OCI-LY1 (cell line): ENCODE measurements at regions not wholly inside any gene's neighbourhood (a gene's known extent, or its start where the extent isn't known, plus 50 kb on each side); places are given as distances from the start of the nearest gene placed in this dataset.

Source experiments
- H2AFZ ChIP-seq: fragments of 200-600 bp; sonication (generic), shearing (Covaris generic); 2 replicates; pipeline ENCODE4 v1.6.0; 2014; ENCODE audit warnings: antibody characterized with exemption, mild to moderate bottlenecking, low read length
- H3F3A ChIP-seq: fragments of 200-600 bp; sonication (generic), shearing (Covaris generic); 2 replicates; pipeline ENCODE4 v1.6.0; 2014; ENCODE audit warnings: mild to moderate bottlenecking, antibody characterized with exemption, low read length, moderate library complexity; ENCODE audit not compliant: insufficient read depth
- H3K27ac ChIP-seq: fragments of 200-600 bp; sonication (generic); 2 replicates; pipeline ENCODE4 v1.5.1; 2014; ENCODE audit warnings: low read length, mixed run types, mild to moderate bottlenecking, low read depth; ENCODE audit not compliant: poor library complexity, severe bottlenecking
- H3K27me3 ChIP-seq: fragments of 200-600 bp; sonication (generic); 2 replicates; pipeline ENCODE4 v1.6.0; 2014; ENCODE audit warnings: antibody characterized with exemption, mild to moderate bottlenecking, low read length, moderate library complexity; ENCODE audit not compliant: insufficient read depth
- H3K36me3 ChIP-seq: fragments of 200-600 bp; sonication (generic); 2 replicates; pipeline ENCODE4 v1.6.1; 2014; ENCODE audit warnings: mild to moderate bottlenecking, antibody characterized with exemption, low read length, moderate library complexity, mixed read lengths; ENCODE audit not compliant: insufficient read depth
- H3K4me1 ChIP-seq: fragments of 200-600 bp; sonication (generic); 2 replicates; pipeline ENCODE4 v1.5.1; 2014; ENCODE audit warnings: mild to moderate bottlenecking, low read length, moderate library complexity; ENCODE audit not compliant: insufficient read depth, severe bottlenecking
- H3K4me2 ChIP-seq: fragments of 200-600 bp; sonication (generic), shearing (Covaris generic); 2 replicates; pipeline ENCODE4 v1.6.1; 2014; ENCODE audit warnings: low read length
- H3K4me3 ChIP-seq: fragments of 200-600 bp; sonication (generic); 2 replicates; pipeline ENCODE4 v1.5.1; 2014; ENCODE audit warnings: low read length, low read depth, mild to moderate bottlenecking, mixed read lengths; ENCODE audit not compliant: poor library complexity, severe bottlenecking
- H3K79me2 ChIP-seq: fragments of 200-600 bp; shearing (Covaris generic); 2 replicates; pipeline ENCODE4 v1.6.1; 2016; ENCODE audit warnings: mixed run types, low read length, mixed read lengths; ENCODE audit not compliant: insufficient read depth
- H3K9ac ChIP-seq: fragments of 200-600 bp; sonication (generic), shearing (Covaris generic); 2 replicates; pipeline ENCODE4 v1.6.1; 2014; ENCODE audit warnings: mild to moderate bottlenecking, low read length, mixed read lengths
- H3K9me2 ChIP-seq: fragments of 200-600 bp; sonication (generic), shearing (Covaris generic); 2 replicates; pipeline ENCODE4 v1.6.1; 2014; ENCODE audit warnings: low read depth, mild to moderate bottlenecking, low read length, mixed read lengths
- H3K9me3 ChIP-seq: fragments of 200-600 bp; shearing (Covaris generic); 2 replicates; pipeline ENCODE4 v1.6.1; 2014; ENCODE audit warnings: low read length, mixed read lengths
- H4K20me1 ChIP-seq: fragments of 200-600 bp; sonication (generic), shearing (Covaris generic); 2 replicates; pipeline ENCODE4 v1.6.0; 2016; ENCODE audit warnings: mild to moderate bottlenecking, low read length; ENCODE audit not compliant: insufficient read depth
- EZH2 ChIP-seq: fragments of 200-600 bp; sonication (generic), shearing (Covaris generic); IDR thresholded peaks from 2 replicates; pipeline ENCODE4 v1.8.0; 2017; ENCODE audit warnings: borderline replicate concordance, mixed run types, mild to moderate bottlenecking, antibody characterized with exemption, low read length, moderate library complexity, mixed read lengths
- TF ChIP-seq, protein P1 (sequence below): fragments of 200-600 bp; sonication (generic), shearing (Covaris generic); IDR thresholded peaks from 2 replicates; pipeline ENCODE4 v1.5.1; 2017; ENCODE audit warnings: mild to moderate bottlenecking, antibody characterized with exemption, low read length, moderate library complexity, mixed read lengths

GRCh38 chr6:43877463-43878126 is 107.6 kb downstream of the VEGFA start:
- no peaks in the 10 kb centered on the region for H3K36me3 ChIP-seq
- TF ChIP-seq EZH2 = no peak
- TF ChIP-seq, protein P1, sequence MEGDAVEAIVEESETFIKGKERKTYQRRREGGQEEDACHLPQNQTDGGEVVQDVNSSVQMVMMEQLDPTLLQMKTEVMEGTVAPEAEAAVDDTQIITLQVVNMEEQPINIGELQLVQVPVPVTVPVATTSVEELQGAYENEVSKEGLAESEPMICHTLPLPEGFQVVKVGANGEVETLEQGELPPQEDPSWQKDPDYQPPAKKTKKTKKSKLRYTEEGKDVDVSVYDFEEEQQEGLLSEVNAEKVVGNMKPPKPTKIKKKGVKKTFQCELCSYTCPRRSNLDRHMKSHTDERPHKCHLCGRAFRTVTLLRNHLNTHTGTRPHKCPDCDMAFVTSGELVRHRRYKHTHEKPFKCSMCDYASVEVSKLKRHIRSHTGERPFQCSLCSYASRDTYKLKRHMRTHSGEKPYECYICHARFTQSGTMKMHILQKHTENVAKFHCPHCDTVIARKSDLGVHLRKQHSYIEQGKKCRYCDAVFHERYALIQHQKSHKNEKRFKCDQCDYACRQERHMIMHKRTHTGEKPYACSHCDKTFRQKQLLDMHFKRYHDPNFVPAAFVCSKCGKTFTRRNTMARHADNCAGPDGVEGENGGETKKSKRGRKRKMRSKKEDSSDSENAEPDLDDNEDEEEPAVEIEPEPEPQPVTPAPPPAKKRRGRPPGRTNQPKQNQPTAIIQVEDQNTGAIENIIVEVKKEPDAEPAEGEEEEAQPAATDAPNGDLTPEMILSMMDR = no peak
- H3K27ac ChIP-seq = no peak overlapping the region
- H3K9me3 ChIP-seq = no peaks in the 10 kb centered on the region
- H2AFZ ChIP-seq = no peak overlapping the region
- H4K20me1 ChIP-seq = no peaks in the 10 kb centered on the region
- H3K4me2 ChIP-seq = no peak overlapping the region
- H3K9me2 ChIP-seq = no peaks in the 10 kb centered on the region
- H3K4me1 ChIP-seq = no peaks in the 10 kb centered on the region
- no peak overlapping the region for H3K9ac ChIP-seq
- no peaks in the 10 kb centered on the region for H3K27me3 ChIP-seq
- no peaks in the 10 kb centered on the region for H3K79me2 ChIP-seq
- H3F3A ChIP-seq = no peaks in the 10 kb centered on the region
- no peak overlapping the region for H3K4me3 ChIP-seq

DNA sequence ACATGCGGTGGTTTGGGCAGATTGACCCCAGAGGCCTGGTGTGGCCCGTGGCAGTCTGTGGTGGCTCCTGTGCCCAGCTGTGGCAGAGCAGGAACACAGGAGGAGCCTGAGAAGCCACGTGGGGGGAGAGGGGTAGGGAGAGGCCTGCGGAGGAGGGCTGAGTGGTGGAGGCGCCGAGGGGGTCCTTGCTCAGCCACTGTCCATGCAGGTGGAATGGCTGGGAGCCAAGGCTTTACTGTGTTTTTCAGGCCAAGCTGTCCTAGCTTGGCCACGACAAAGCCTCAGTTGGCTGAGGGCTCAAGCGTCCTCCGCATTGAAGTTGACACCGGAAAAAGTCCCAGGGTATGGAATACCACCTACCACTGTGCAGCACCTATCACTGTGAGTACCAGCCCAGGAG is 107.0 kb downstream of the VEGFA start:
- H3F3A ChIP-seq = no peaks in the 10 kb centered on the region
- no peak overlapping the region for H3K4me2 ChIP-seq
- H3K9me3 ChIP-seq = no peaks in the 10 kb centered on the region
- no peaks in the 10 kb centered on the region for H3K9me2 ChIP-seq
- no peak overlapping the region for H3K4me3 ChIP-seq
- H3K27ac ChIP-seq = no peak overlapping the region
- TF ChIP-seq, protein P1 = no peak
- TF ChIP-seq EZH2 = no peak
- no peaks in the 10 kb centered on the region for H4K20me1 ChIP-seq
- no peaks in the 10 kb centered on the region for H3K4me1 ChIP-seq
- H3K36me3 ChIP-seq = no peaks in the 10 kb centered on the region
- H3K79me2 ChIP-seq = no peaks in the 10 kb centered on the region
- no peaks in the 10 kb centered on the region for H3K27me3 ChIP-seq
- H3K9ac ChIP-seq = no peak overlapping the region
- no peak overlapping the region for H2AFZ ChIP-seq

DNA sequence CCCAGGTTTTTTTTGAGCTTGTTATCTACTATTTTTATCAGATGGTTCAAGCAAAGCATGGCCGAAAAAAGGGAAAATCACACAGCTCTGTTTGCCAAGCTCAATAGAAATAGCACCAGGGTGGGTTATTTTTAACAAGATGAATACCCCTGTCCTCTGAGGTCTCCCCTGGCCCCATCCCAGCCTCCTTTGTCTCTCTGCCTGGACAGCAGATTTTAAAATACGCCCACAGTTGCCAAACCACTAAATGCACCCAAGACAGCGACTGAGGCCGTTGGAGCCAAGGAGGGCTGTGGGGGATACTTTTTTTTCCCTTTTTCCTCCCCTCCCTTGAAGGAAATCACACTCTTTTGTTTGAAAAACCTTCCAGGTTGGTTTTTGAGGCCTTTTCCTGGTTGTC is 106.6 kb downstream of the VEGFA start:
- Histone ChIP-seq H3K9me2 (no peaks in the 10 kb centered on the region), H3K9me3 (no peaks in the 10 kb centered on the region), H3K4me3 (no peak overlapping the region), H3K4me1 (no peaks in the 10 kb centered on the region), H3K27ac (no peak overlapping the region), H4K20me1 (no peaks in the 10 kb centered on the region), H3K79me2 (no peaks in the 10 kb centered on the region), H3K9ac (no peak overlapping the region), H3K4me2 (no peak overlapping the region), H3K27me3 (peaks cover 4% of the 10 kb centered on the region; the same call in 1 of the 2 replicates), H3K36me3 (no peaks in the 10 kb centered on the region), H2AFZ (no peak overlapping the region), H3F3A (no peaks in the 10 kb centered on the region)
- TF ChIP-seq, protein P1 = no peak
- TF ChIP-seq EZH2 = no peak
